ENCODE measurements at regions not wholly inside any gene's neighbourhood (a gene's known extent, or its start where the extent isn't known, plus 50 kb on each side); places are given as distances from the start of the nearest gene placed in this dataset.
"Not testable (repeated sequence)": the region's sequence is repeated elsewhere in the genome, so short reads cannot be mapped to it uniquely, and the experiment has no call there.

GRCh38 chr2:39487398-39488250 is 50.5 kb upstream of the MAP4K3 start:
- no peak for DNase-seq (ENCODE audit: low read depth)

- DNase-seq (ENCODE audit: low read depth), result peak; percentile 73
These were observed 51.4 kb upstream of the MAP4K3 start for GRCh38 chr2:39488450-39488849.

GRCh38 chr2:39490586-39490985 is 53.5 kb upstream of the MAP4K3 start:
- no peak for DNase-seq (ENCODE audit: low read depth)

- DNase-seq (ENCODE audit: low read depth), result no peak
These were observed 54.6 kb upstream of the MAP4K3 start for GRCh38 chr2:39491653-39492052.

- DNase-seq (ENCODE audit: low read depth), result peak; percentile 92
These were observed 55.1 kb upstream of the MAP4K3 start for GRCh38 chr2:39492095-39492590.

GRCh38 chr2:39492716-39493115 is 55.6 kb upstream of the MAP4K3 start:
- DNase-seq (ENCODE audit: low read depth), result no peak

- peak; percentile 98 for DNase-seq (ENCODE audit: low read depth)
These were observed 57.7 kb upstream of the MAP4K3 start for GRCh38 chr2:39494784-39495251.

- no peak for DNase-seq (ENCODE audit: low read depth)
These were observed 60.2 kb upstream of the MAP4K3 start for GRCh38 chr2:39497082-39497801.

- not testable (repeated sequence) for DNase-seq (ENCODE audit: low read depth)
These were observed 61.1 kb upstream of the MAP4K3 start for GRCh38 chr2:39498176-39498575.

- DNase-seq (ENCODE audit: low read depth), result no peak
These were observed 61.7 kb upstream of the MAP4K3 start for GRCh38 chr2:39498786-39499185.

- no peak for DNase-seq (ENCODE audit: low read depth)
These were observed 62.3 kb upstream of the MAP4K3 start for GRCh38 chr2:39499336-39499735.

GRCh38 chr2:39501412-39501811 is 64.3 kb upstream of the MAP4K3 start:
- no peak for DNase-seq (ENCODE audit: low read depth)

GRCh38 chr2:39503277-39503676 is 66.2 kb upstream of the MAP4K3 start:
- DNase-seq (ENCODE audit: low read depth), result no peak

GRCh38 chr2:39504790-39505335 is 67.8 kb upstream of the MAP4K3 start:
- DNase-seq (ENCODE audit: low read depth), result peak; percentile 72

- DNase-seq (ENCODE audit: low read depth), result no peak
These were observed 69.1 kb upstream of the MAP4K3 start for GRCh38 chr2:39506215-39506614.

GRCh38 chr2:39508198-39508597 is 71.1 kb upstream of the MAP4K3 start:
- no peak for DNase-seq (ENCODE audit: low read depth)

GRCh38 chr2:39510140-39510539 is 73.1 kb upstream of the MAP4K3 start:
- DNase-seq (ENCODE audit: low read depth), result no peak

- DNase-seq (ENCODE audit: low read depth), result no peak
These were observed 74.1 kb upstream of the MAP4K3 start for GRCh38 chr2:39511219-39511604.

- no peak for DNase-seq (ENCODE audit: low read depth)
These were observed 74.7 kb upstream of the MAP4K3 start for GRCh38 chr2:39511605-39512433.

GRCh38 chr2:39512434-39512935 is 75.4 kb upstream of the MAP4K3 start:
- no peak for DNase-seq (ENCODE audit: low read depth)

GRCh38 chr2:39512941-39513340 is 75.9 kb upstream of the MAP4K3 start:
- no peak for DNase-seq (ENCODE audit: low read depth)

- DNase-seq (ENCODE audit: low read depth), result peak; percentile 87
These were observed 76.6 kb upstream of the MAP4K3 start for GRCh38 chr2:39513641-39514094.

Measured in HS-5 (cell line).